NCI-H187 (cell line): ENCODE measurements at regions not wholly inside any gene's neighbourhood (a gene's known extent, or its start where the extent isn't known, plus 50 kb on each side); places are given as distances from the start of the nearest gene placed in this dataset.
"Not testable (repeated sequence)": the region's sequence is repeated elsewhere in the genome, so short reads cannot be mapped to it uniquely, and the experiment has no call there.

Source experiments
- DNase-seq, 2 experiments: peaks; one replicate each; lab custom pipeline; 2025; lab: John Stamatoyannopoulos, UW

- no peak for DNase-seq
Measured at GRCh38 chr2:186093174-186093573, 354.6 kb downstream of the FSIP2 start.

GRCh38 chr2:186098821-186099220 is 360.2 kb downstream of the FSIP2 start:
- no peak for DNase-seq

GRCh38 chr2:186099826-186100225 is 361.2 kb downstream of the FSIP2 start:
- no peak for DNase-seq

GRCh38 chr2:186100636-186101035 is 362.0 kb downstream of the FSIP2 start:
- DNase-seq = no peak

- no peak for DNase-seq
Measured at GRCh38 chr2:186101616-186102015, 363.0 kb downstream of the FSIP2 start.

GRCh38 chr2:186103276-186103675 is 364.7 kb downstream of the FSIP2 start:
- DNase-seq = no peak

GRCh38 chr2:186105016-186105724 is 366.6 kb downstream of the FSIP2 start:
- no peak for DNase-seq

GRCh38 chr2:186108470-186108869 is 369.9 kb downstream of the FSIP2 start:
- DNase-seq = no peak

GRCh38 chr2:186113284-186113683 is 372.8 kb upstream of the ZC3H15 start:
- DNase-seq = no peak

GRCh38 chr2:186125156-186125555 is 360.9 kb upstream of the ZC3H15 start:
- no peak for DNase-seq

- no peak for DNase-seq
Measured at GRCh38 chr2:186125625-186126024, 360.4 kb upstream of the ZC3H15 start.

- no peak for DNase-seq
Measured at GRCh38 chr2:186126181-186126580, 359.9 kb upstream of the ZC3H15 start.

- no peak for DNase-seq
Measured at GRCh38 chr2:186129767-186130581, 356.1 kb upstream of the ZC3H15 start.

- DNase-seq = no peak
Measured at GRCh38 chr2:186130748-186131641, 355.1 kb upstream of the ZC3H15 start.

- DNase-seq = no peak
Measured at GRCh38 chr2:186135686-186136085, 350.4 kb upstream of the ZC3H15 start.

GRCh38 chr2:186136860-186137259 is 349.2 kb upstream of the ZC3H15 start:
- DNase-seq = no peak

- no peak for DNase-seq
Measured at GRCh38 chr2:186138845-186139244, 347.2 kb upstream of the ZC3H15 start.

GRCh38 chr2:186159101-186159500 is 327.0 kb upstream of the ZC3H15 start:
- DNase-seq = no peak

GRCh38 chr2:186164325-186164724 is 321.7 kb upstream of the ZC3H15 start:
- DNase-seq = no peak

- DNase-seq = no peak
Measured at GRCh38 chr2:186170693-186171092, 315.4 kb upstream of the ZC3H15 start.

GRCh38 chr2:186181625-186182024 is 304.4 kb upstream of the ZC3H15 start:
- DNase-seq = no peak

- not testable (repeated sequence) for DNase-seq
Measured at GRCh38 chr2:186182366-186182765, 303.7 kb upstream of the ZC3H15 start.
